Mesodermal cell (in vitro differentiated cells): ENCODE measurements at regions not wholly inside any gene's neighbourhood (a gene's known extent, or its start where the extent isn't known, plus 50 kb on each side); places are given as distances from the start of the nearest gene placed in this dataset.
"Not testable (repeated sequence)": the region's sequence is repeated elsewhere in the genome, so short reads cannot be mapped to it uniquely, and the experiment has no call there.

Experiments
- H3K27ac ChIP-seq: 2 replicates; pipeline ENCODE4 v1.7.0; 2013; ENCODE audit warnings: mild to moderate bottlenecking, low read depth, low read length, moderate library complexity; ENCODE audit not compliant: severe bottlenecking
- H3K36me3 ChIP-seq: 2 replicates; pipeline ENCODE4 v1.7.1; 2013; ENCODE audit warnings: mild to moderate bottlenecking, low read length, moderate library complexity; ENCODE audit not compliant: control insufficient read depth, insufficient read depth
- H3K4me1 ChIP-seq: one replicate; pipeline ENCODE4 v1.7.1; 2013; ENCODE audit warnings: mild to moderate bottlenecking, low read length; ENCODE audit not compliant: insufficient read depth, control insufficient read depth, poor library complexity, severe bottlenecking
- H3K4me3 ChIP-seq: 2 replicates; pipeline ENCODE4 v1.7.0; 2013; ENCODE audit warnings: low read length, control low read depth, mild to moderate bottlenecking; ENCODE audit not compliant: insufficient read depth, poor library complexity, severe bottlenecking; ENCODE audit errors: extremely low read depth
- H3K9me3 ChIP-seq: 2 replicates; pipeline ENCODE4 v1.7.1; 2013; ENCODE audit warnings: mild to moderate bottlenecking, low read length, moderate library complexity; ENCODE audit not compliant: control insufficient read depth
- WGBS, 2 experiments: methylation state at CpG; one replicate each; pipeline ENCODE4 v1.1.5; 2013; ENCODE audit warnings: missing lambda C conversion rate in 2 of 2; ENCODE audit not compliant: insufficient coverage in 2 of 2; 5-methylcytosine and 5-hydroxymethylcytosine counted together

DNA sequence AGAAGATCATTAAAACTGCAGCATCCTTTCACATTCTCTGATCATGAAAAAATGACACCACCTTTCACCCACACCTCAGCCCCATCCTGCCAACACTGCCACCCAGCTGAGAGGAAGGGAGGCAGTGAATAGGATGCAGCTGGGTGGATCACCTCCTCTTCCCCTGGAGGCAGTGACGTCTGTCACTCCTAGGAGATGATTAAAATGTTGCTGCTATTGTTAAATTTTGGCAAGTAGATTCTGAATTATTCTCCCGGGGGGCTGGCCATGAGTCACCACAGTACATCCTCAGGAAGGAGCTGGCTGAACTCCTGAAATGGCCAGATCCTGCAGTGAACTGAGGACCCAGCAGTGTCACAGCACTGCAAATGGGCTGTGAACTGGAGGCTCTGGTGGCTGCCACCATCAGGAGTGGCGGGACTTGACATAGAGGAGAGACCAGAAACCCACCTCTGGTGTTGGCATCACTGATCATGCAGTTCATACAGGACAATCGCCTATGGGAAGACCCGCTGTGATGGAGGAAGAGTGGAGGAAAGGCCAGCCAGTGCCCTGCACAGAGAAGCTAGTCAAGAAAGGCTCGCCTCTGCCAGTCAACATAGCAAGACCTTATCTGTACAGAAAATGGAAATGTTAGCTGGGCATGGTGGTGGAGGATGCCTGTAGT is 199.1 kb downstream of the FAM43A start:
- 77 to 94% methylated on average over 5 of the region's 6 CpGs for WGBS, 2 experiments
- Histone ChIP-seq H3K27ac (no peak overlapping the region), H3K4me1 (peaks cover 3% of the 10 kb centered on the region)

DNA sequence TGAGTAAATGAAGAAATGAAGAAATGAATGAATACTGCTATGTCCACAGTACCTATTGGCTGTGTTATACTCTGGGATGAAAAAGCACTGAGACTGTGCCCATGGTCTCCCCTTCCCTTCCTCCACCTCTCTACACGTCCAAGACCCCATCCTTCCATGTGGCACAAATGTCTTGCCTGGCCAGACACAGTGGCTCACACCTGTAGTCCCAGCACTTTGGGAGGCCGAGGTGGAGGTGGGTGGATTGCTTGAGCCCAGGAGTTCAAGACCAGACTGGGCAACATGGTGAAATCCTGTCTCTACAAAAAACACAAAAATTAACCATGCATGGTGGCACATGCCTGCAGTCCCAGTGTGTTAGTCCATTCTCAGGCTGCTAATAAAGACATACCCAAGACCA is 200.1 kb downstream of the FAM43A start:
- Histone ChIP-seq H3K4me3 (no peak overlapping the region), H3K9me3 (peaks cover 9% of the 10 kb centered on the region), H3K4me1 (no peaks in the 10 kb centered on the region), H3K36me3 (no peaks in the 10 kb centered on the region), H3K27ac (no peak overlapping the region)
- WGBS, 2 experiments, result 67% methylated on average over 1 of the region's 2 CpGs; no CpG with 5 or more reads in 1 of the 2 experiments

More for the DNA sequence above, 199.1 kb downstream of the FAM43A start:
- H3K9me3 ChIP-seq, result peaks cover 9% of the 10 kb centered on the region
- H3K36me3 ChIP-seq, result no peaks in the 10 kb centered on the region
- no peak overlapping the region for H3K4me3 ChIP-seq

DNA sequence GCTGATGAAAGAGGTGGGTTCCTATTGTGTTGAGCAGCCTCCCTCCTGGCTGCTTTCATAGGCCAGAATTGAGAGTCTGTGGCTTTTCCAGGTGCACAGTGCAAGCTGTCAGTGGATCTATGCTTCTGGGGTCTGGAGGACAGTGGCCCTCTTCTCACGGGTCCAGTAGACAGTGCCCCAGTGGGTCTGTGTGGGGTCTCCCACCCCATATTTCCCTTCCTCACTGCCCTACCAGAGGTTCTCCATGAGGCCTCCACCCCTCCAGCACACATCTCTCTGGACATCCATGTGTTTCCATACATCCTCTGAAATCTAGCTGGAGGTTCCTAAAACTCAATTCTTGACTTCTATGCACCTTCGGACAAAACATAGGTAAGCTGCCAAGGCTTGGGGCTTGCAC is 201.2 kb downstream of the FAM43A start:
- no peak overlapping the region for H3K27ac ChIP-seq
- no peaks in the 10 kb centered on the region for H3K4me1 ChIP-seq
- no peaks in the 10 kb centered on the region for H3K36me3 ChIP-seq
- peaks cover 9% of the 10 kb centered on the region for H3K9me3 ChIP-seq
- H3K4me3 ChIP-seq, result no peak overlapping the region
- WGBS, 2 experiments, result 84 to 87% methylated on average over 2 of the region's 2 CpGs

DNA sequence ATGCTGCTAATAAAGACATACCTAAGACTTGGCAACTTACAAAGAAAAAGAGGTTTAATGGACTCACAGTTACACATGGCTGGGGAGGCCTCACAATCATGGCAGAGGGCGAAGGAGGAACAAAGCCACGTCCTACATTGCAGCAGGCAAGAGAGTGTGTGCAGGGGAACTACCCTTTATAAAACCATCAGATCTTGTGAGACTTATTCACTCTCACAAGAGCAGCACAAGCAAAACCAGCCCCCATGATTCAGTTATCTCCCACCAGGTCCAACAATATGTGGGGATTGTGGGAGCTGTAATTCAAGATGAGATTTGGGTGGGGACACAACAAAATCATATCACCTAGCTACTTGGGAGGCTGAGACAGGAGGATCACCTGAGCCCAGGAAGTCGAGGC is 202.4 kb downstream of the FAM43A start:
- 79% methylated on average over 3 of the region's 3 CpGs; no CpG with 5 or more reads in 1 of the 2 experiments for WGBS, 2 experiments
- H3K36me3 ChIP-seq, H3K27ac ChIP-seq, H3K4me3 ChIP-seq, H3K9me3 ChIP-seq, H3K4me1 ChIP-seq: not testable (repeated sequence)

DNA sequence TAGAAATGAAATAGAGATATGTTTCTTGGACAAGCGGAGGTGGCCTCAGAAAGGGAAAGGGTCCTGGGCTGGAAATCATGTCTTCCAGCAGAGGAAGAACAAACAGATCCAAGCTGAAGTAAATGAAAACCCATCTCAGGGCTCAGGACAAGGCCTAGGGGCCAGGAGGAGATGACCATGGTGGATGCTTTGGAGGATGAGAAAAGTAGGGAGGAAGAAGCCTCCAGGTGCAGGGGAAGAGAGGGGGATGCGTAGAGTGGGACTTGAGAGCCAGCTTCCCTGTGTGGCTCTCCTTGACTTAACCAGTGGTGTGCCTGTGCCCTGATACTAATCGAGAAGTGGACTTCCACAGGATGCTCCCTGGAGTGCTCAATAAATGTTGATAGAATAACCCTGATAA is 203.2 kb downstream of the FAM43A start:
- WGBS, 2 experiments, result 88 to 100% methylated on average over 1 to 3 of the region's 3 CpGs
- no peak overlapping the region for H3K27ac ChIP-seq
- no peaks in the 10 kb centered on the region for H3K4me1 ChIP-seq
- no peaks in the 10 kb centered on the region for H3K36me3 ChIP-seq
- no peak overlapping the region for H3K4me3 ChIP-seq
- H3K9me3 ChIP-seq, result peaks cover 5% of the 10 kb centered on the region

DNA sequence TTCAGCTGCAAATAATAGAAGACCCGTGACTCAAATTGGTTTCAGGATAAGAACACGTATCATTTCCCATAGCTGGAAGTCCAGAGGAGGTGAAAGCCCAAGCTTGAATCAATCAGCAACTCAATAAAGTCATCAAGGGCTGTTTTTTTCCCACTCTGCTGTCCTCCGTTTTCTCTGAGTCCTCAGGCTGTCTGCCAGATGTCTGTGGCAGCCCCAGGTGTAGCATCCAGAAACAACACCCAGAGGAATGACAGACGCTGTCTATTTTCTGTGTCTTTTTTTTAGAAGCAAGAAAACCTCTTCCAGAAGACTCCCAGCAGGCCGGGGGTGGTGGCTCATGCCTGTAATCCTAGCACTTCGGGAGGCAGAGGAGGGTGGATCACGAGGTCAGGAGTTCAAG is 204.4 kb downstream of the FAM43A start:
- Histone ChIP-seq H3K27ac (no peak overlapping the region), H3K36me3 (no peaks in the 10 kb centered on the region), H3K4me3 (no peak overlapping the region), H3K9me3 (peaks cover 3% of the 10 kb centered on the region), H3K4me1 (no peaks in the 10 kb centered on the region)
- 84 to 91% methylated on average over 6 to 7 of the region's 7 CpGs for WGBS, 2 experiments

DNA sequence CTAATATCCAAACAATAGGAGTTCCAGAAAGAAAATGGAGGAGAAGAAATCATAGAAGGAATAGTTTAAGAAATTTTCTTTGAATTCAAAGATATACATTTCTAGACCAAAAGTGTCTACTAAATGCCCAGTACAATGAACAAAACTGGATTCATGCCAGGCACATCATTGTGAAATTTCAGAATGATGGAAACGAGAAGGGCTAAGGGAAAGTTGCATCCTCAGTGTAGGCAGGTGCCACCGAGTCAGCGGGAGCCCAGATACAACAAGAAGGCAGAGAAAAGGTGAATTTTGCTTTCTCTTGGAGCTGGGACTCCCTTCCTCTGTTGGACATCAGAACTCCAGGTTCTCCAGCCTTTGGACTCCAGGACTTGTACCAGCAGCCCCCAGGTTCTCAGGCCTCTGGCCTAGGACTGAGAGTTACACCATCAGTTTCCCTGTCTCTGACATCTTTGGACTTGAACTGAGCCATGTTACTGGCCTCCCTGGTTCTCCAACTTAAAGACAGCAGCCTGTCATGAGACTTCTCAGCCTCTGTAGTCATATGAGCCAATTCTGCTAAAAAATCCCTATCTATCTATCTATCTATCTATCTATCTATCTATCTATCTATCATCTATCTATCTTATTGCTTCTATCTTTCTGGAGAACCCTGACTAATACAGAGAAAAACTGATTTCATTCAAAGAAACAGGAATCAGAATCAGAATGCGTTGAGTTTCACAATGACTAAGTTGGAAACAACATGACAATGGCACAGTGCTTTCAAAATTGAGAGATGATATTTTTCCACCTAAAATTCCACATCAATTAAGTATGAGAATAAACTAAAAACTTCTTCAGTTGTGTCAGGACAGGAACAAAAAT is 207.7 kb downstream of the FAM43A start:
- 50 to 95% methylated on average over 1 to 4 of the region's 4 CpGs for WGBS, 2 experiments
- H3K4me3 ChIP-seq, result no peak overlapping the region
- H3K4me1 ChIP-seq, result no peaks in the 10 kb centered on the region
- no peaks in the 10 kb centered on the region for H3K36me3 ChIP-seq
- H3K27ac ChIP-seq, result no peak overlapping the region
- H3K9me3 ChIP-seq, result peaks cover 7% of the 10 kb centered on the region

DNA sequence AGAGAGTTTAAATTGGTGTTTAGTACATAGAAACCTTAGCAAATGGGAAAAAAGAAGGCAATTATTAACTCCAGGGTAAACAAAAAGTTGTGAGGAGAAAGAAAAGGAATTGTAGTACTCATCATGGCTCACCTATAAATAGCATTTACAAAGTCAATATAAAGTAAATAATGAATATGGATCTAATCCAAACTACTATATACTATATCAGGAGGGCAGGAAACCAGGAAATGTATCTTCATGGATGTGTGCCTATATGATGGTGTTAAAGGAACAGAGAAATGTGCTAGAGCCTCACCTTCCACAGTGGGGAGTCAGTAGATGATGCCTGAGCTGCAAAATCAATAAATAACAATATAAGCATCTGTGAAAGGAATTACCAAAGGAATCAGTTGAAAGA is 208.9 kb downstream of the FAM43A start:
- no peak overlapping the region for H3K27ac ChIP-seq
- no peaks in the 10 kb centered on the region for H3K4me1 ChIP-seq
- H3K4me3 ChIP-seq, result no peak overlapping the region
- H3K36me3 ChIP-seq, result no peaks in the 10 kb centered on the region
- peaks cover 7% of the 10 kb centered on the region for H3K9me3 ChIP-seq

DNA sequence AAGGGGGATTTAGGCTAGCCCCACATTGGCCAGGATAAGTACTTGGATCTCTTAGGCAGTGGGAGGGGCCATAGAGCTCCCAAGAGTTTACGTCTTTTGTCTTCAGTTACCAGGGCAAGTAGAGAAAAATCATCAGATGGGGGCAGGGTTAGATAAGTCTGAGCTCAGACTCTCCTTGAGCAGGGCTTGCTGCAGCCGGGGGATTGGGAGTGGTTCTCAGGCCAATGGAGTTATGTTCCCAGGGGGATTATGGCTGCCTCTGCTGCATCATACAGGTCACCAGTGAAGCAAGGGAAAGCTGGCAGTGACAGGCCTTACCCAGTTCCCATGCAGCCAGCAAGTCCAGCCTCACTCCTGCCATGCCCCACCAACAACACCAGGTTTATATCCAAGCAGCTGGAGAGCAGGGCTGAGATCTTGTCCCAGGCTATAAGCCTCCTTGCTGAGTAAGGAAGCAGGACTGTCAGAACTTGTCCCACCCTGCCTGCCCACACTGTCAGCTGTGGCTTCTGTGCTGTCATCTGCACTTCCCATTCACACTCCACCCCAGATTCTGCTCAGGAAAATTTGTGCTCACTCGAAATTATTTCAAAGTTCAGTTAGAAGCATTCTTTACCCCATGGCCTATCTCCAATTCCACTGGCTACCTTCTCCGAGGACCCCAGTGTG is 215.3 kb downstream of the FAM43A start:
- no peak overlapping the region for H3K27ac ChIP-seq
- peaks cover 3% of the 10 kb centered on the region for H3K4me1 ChIP-seq
- no peaks in the 10 kb centered on the region for H3K36me3 ChIP-seq
- no peak overlapping the region for H3K4me3 ChIP-seq
- WGBS, 2 experiments, result 78 to 86% methylated on average over 4 of the region's 4 CpGs
- peaks cover 15% of the 10 kb centered on the region for H3K9me3 ChIP-seq

DNA sequence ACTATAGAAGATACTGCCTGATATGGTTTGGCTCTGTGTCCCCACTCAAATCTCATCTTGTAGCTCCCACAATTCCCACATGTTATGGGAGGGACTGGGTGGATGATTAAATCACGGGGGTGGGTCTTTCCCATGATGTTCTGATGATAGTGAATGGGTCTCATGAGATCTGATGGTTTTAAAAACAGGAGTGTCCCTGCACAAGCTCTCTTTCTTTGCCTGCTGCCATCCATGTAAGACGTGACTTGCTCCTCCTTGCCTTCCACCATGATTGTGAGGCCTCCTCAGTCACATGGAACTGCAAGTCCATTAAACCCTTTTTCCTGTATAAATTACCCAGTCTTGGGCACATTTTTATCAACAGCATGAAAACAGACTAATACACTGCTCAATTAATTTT is 217.8 kb downstream of the FAM43A start:
- H3K4me3 ChIP-seq, H3K36me3 ChIP-seq, H3K4me1 ChIP-seq, H3K27ac ChIP-seq: not testable (repeated sequence)
- WGBS, 2 experiments, result 78 to 100% methylated on average over 1 of the region's 2 CpGs
- peaks cover 13% of the 10 kb centered on the region for H3K9me3 ChIP-seq
